H1 (cell line): ENCODE measurements at regions not wholly inside any gene's neighbourhood (a gene's known extent, or its start where the extent isn't known, plus 50 kb on each side); places are given as distances from the start of the nearest gene placed in this dataset.
"Not testable (repeated sequence)": the region's sequence is repeated elsewhere in the genome, so short reads cannot be mapped to it uniquely, and the experiment has no call there.

Experiments used
- EZH2 ChIP-seq: fragments of 200-600 bp; sonication (generic); IDR thresholded peaks from 2 replicates; pipeline ENCODE4 v1.7.1; 2012; ENCODE audit warnings: low read depth, mild to moderate bottlenecking, moderate library complexity, low read length, inconsistent platforms; ENCODE audit not compliant: severe bottlenecking
- NANOG ChIP-seq: IDR thresholded peaks from 2 replicates; pipeline ENCODE4 v1.6.1; 2011; ENCODE audit warnings: low read length, low read depth, mild to moderate bottlenecking, inconsistent platforms; ENCODE audit not compliant: insufficient read depth, poor library complexity, severe bottlenecking
- NRF1 ChIP-seq: IDR thresholded peaks from 2 replicates; pipeline ENCODE4 v1.6.1; 2011; ENCODE audit warnings: mild to moderate bottlenecking, low read depth, low read length, improper control_type of control experiment
- TF ChIP-seq, protein P1 (sequence below), 3 experiments: IDR thresholded peaks; 1 replicate in 2 of 3; 2 replicates in 1 of 3; pipeline versions ENCODE4 v1.5.1 to v1.6.1; 2011; ENCODE audit warnings: low read length in 3 of 3, mild to moderate bottlenecking in 3 of 3, inconsistent platforms in 2 of 3, low read depth in 1 of 3, moderate library complexity in 1 of 3; ENCODE audit not compliant: insufficient read depth in 1 of 3; ENCODE audit errors: control extremely low read depth in 1 of 3

DNA sequence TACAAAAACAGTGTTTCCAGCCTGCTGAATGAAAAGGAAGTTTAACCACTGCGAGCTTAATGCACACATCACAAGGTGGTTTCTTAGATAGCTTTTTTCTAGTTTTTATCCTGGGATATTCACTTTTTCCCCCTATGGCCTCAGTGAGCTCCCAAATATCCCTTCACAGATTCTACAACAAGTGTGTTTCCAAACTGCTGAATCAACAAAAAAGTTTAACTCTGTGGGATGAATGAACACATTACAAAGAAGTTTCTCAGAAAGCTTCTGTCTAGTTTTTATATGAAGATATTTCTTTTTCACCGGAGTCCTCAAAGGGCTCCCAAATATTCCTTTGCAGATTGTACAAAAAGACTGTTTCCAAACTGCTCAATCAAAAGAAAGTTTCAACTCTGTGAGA is 233.1 kb upstream of the TRIM48 start:
- TF ChIP-seq, protein P1, sequence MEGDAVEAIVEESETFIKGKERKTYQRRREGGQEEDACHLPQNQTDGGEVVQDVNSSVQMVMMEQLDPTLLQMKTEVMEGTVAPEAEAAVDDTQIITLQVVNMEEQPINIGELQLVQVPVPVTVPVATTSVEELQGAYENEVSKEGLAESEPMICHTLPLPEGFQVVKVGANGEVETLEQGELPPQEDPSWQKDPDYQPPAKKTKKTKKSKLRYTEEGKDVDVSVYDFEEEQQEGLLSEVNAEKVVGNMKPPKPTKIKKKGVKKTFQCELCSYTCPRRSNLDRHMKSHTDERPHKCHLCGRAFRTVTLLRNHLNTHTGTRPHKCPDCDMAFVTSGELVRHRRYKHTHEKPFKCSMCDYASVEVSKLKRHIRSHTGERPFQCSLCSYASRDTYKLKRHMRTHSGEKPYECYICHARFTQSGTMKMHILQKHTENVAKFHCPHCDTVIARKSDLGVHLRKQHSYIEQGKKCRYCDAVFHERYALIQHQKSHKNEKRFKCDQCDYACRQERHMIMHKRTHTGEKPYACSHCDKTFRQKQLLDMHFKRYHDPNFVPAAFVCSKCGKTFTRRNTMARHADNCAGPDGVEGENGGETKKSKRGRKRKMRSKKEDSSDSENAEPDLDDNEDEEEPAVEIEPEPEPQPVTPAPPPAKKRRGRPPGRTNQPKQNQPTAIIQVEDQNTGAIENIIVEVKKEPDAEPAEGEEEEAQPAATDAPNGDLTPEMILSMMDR (IDR thresholded peaks at IDR 0.05; ENCODE audit: control extremely low read depth in 1 of 3, insufficient read depth in 1 of 3, low read depth in 1 of 3, low read length in 3 of 3), result not testable (repeated sequence)
- TF ChIP-seq EZH2, NRF1, NANOG: not testable (repeated sequence)
